Gastrocnemius medialis (tissue), 4 donors: ENCODE measurements at regions not wholly inside any gene's neighbourhood (a gene's known extent, or its start where the extent isn't known, plus 50 kb on each side); places are given as distances from the start of the nearest gene placed in this dataset.

Experiments
- ATAC-seq, 2 donors: fragments of 150-250 bp; one replicate each; pipeline ENCODE4 v1.9.1; 2016
- DNase-seq, 2 donors: peaks; one replicate each; pipeline ENCODE4 v3.0.0-alpha.2; 2019
- H3K27ac ChIP-seq, 4 donors: fragments of 200-600 bp; sonication (generic); 1 replicate in 1 of 4; 2 replicates in 3 of 4; pipeline ENCODE4 v1.5.1; 2016 to 2018; ENCODE audit warnings: mild to moderate bottlenecking in 2 of 4, moderate library complexity in 1 of 4
- H3K27me3 ChIP-seq, 3 donors: fragments of 200-600 bp; sonication (generic) in 2 of 3; 1 replicate in 1 of 3; 2 replicates in 2 of 3; pipeline versions ENCODE4 v1.5.1 to v1.6.0; 2016 to 2019; ENCODE audit warnings: mild to moderate bottlenecking in 1 of 3, moderate library complexity in 1 of 3
- H3K36me3 ChIP-seq, 2 donors: fragments of 200-600 bp; sonication (generic) in 1 of 2; one replicate each; pipeline ENCODE4 v1.5.1; 2017 to 2018
- H3K4me1 ChIP-seq, 2 donors: fragments of 200-600 bp; sonication (generic) in 1 of 2; one replicate each; pipeline ENCODE4 v1.5.1; 2016 to 2017; ENCODE audit warnings: mild to moderate bottlenecking in 2 of 2
- H3K4me3 ChIP-seq, 4 donors: fragments of 200-600 bp; sonication (generic) in 3 of 4; 1 replicate in 1 of 4; 2 replicates in 3 of 4; pipeline ENCODE4 v1.5.1; 2016 to 2019; ENCODE audit warnings: mild to moderate bottlenecking in 2 of 4
- H3K9me3 ChIP-seq, 3 donors: fragments of 200-600 bp; sonication (generic) in 2 of 3; 1 replicate in 1 of 3; 2 replicates in 2 of 3; pipeline ENCODE4 v1.5.1; 2016 to 2019
- POLR2A ChIP-seq, 2 donors: fragments of 450-650 bp; IDR thresholded peaks; one replicate each; pipeline ENCODE4 v1.6.1; 2017; ENCODE audit warnings: antibody characterized with exemption in 2 of 2, mild to moderate bottlenecking in 2 of 2, moderate library complexity in 2 of 2
- in situ Hi-C, 4 donors: fragments of 200-750 bp; cut with MboI; loops; one replicate each; pipeline versions ENCODE4 v1.15.0 to v1.8.0; 2017; ENCODE audit warnings: low sequenced_read_pairs in 4 of 4
- intact Hi-C: fragments of 100-400 bp; cut with DNase I; formaldehyde crosslinking; loops from one replicate; pipeline ENCODE4 v1.15.1; 2023; ENCODE audit warnings: low total_unique reads
- TF ChIP-seq, protein P1 (sequence below), 5 experiments: fragments of 450-650 bp in 3 of 5; fragments of 200-600 bp in 2 of 5; sonication (generic) in 2 of 5; IDR thresholded peaks in 4 of 5; conservative IDR thresholded peaks in 1 of 5; 1 replicate in 4 of 5; 2 replicates in 1 of 5; pipeline ENCODE4 v1.5.1; 2016 to 2019; ENCODE audit warnings: antibody characterized with exemption in 5 of 5, mild to moderate bottlenecking in 3 of 5, moderate library complexity in 3 of 5

DNA sequence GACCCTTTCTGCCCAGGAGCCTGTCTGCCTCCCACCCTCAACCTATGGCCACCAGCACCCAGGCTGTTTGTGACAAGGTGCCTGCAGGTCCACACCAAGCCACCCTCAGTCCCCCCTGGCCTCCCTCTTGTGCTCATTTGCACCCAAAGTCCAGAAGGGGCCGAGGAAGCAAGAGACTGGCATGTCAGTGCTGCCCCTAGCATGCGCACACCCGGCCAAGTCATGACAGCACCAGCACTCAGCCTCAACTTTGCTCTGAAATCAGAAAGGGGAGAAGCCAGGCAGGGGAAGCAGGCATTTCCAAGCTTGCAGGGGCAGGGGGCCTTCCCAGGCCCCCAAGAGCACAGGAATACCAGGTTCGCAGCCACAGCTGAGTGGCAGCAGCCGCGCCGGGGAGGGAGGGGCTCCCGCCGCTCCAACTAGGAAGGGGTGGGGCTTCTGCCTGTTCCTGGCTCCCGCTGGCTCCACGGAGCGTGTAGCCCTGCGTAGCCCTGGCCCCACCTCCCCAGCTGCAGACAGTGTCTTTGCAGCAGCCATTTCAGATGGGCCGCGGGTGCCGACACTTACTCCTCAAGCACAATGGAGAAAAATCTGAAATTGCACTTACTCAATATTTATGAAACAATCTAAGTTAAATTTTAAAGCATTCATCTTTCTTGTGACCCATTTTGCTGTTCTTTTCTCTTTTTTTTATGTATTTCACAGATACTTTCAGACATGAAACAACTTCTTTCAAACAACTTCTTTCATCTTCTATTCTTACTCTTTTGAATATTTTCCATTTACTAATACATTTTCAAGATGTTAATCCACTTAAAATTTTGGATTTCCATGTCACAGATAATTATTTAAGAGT, 54.9 kb upstream of the ABCB5 start:
- no peaks in the 10 kb centered on the region for H3K9me3 ChIP-seq
- intact Hi-C loops (no loop called here), in situ Hi-C loops (no loop called here)
- DNase-seq (no peak), ATAC-seq (no peak)
- no peak overlapping the region for H3K4me3 ChIP-seq
- no peaks in the 10 kb centered on the region for H3K27me3 ChIP-seq
- no peaks in the 10 kb centered on the region for H3K36me3 ChIP-seq
- TF ChIP-seq POLR2A (IDR thresholded peaks at IDR 0.05), result no peak
- TF ChIP-seq, protein P1, sequence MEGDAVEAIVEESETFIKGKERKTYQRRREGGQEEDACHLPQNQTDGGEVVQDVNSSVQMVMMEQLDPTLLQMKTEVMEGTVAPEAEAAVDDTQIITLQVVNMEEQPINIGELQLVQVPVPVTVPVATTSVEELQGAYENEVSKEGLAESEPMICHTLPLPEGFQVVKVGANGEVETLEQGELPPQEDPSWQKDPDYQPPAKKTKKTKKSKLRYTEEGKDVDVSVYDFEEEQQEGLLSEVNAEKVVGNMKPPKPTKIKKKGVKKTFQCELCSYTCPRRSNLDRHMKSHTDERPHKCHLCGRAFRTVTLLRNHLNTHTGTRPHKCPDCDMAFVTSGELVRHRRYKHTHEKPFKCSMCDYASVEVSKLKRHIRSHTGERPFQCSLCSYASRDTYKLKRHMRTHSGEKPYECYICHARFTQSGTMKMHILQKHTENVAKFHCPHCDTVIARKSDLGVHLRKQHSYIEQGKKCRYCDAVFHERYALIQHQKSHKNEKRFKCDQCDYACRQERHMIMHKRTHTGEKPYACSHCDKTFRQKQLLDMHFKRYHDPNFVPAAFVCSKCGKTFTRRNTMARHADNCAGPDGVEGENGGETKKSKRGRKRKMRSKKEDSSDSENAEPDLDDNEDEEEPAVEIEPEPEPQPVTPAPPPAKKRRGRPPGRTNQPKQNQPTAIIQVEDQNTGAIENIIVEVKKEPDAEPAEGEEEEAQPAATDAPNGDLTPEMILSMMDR (IDR thresholded peaks at IDR 0.05 in 4 of 5, conservative IDR thresholded peaks at IDR 0.05 in 1 of 5), result no peak
- H3K4me1 ChIP-seq, result no peaks in the 10 kb centered on the region
- H3K27ac ChIP-seq, result no peak overlapping the region

DNA sequence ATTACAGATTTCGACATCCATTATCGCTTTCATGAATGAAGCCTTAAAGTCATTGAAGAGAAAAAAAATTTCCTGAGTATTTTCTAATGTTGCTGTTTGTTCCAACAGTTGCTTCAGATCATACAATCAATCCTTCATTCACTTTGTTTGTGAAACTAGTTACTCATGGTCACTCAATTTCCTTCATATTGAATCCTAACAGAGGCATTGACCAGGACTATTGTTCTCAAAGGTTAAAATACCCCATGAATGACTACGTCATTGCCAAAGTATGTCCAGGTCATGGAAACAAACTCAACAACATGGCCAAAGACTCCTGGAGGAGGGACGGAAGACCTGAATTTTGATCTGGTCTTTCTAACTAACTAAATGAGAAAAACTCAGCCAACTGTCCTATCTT, 54.0 kb upstream of the ABCB5 start:
- no peaks in the 10 kb centered on the region for H3K4me1 ChIP-seq
- no peak overlapping the region for H3K27ac ChIP-seq
- H3K27me3 ChIP-seq, result no peaks in the 10 kb centered on the region
- H3K36me3 ChIP-seq, result no peaks in the 10 kb centered on the region
- ATAC-seq (no peak), DNase-seq (no peak)
- no peak for TF ChIP-seq POLR2A (IDR thresholded peaks at IDR 0.05)
- TF ChIP-seq, protein P1 (IDR thresholded peaks at IDR 0.05 in 4 of 5, conservative IDR thresholded peaks at IDR 0.05 in 1 of 5), result no peak
- no peaks in the 10 kb centered on the region for H3K9me3 ChIP-seq
- in situ Hi-C loops, result no loop called here
- intact Hi-C loops, result no loop called here
- H3K4me3 ChIP-seq, result no peak overlapping the region

DNA sequence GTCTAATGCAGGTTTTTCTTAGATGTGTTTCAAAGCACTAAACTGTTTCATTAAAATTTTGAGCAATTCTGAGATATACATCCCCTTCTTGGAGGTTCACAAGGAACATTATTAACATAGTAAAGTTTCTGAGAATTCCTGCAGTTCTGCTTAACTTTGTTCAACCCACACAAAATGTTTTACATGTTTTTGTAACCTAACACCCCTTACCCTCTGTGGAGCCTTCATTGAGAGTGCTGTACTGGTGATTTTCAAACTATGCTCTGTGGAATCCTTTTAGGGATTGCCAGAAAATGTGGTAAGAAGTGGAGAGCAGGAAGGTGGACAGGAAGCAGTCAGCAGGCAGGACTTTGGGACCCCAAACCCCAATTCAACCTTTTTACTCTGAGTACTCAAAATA, 53.6 kb upstream of the ABCB5 start:
- no peaks in the 10 kb centered on the region for H3K27me3 ChIP-seq
- H3K4me3 ChIP-seq, result no peak overlapping the region
- in situ Hi-C loops (no loop called here), intact Hi-C loops (no loop called here)
- ATAC-seq (no peak), DNase-seq (no peak)
- H3K9me3 ChIP-seq, result no peaks in the 10 kb centered on the region
- H3K36me3 ChIP-seq, result no peaks in the 10 kb centered on the region
- no peaks in the 10 kb centered on the region for H3K4me1 ChIP-seq
- no peak for TF ChIP-seq POLR2A (IDR thresholded peaks at IDR 0.05)
- TF ChIP-seq, protein P1 (IDR thresholded peaks at IDR 0.05 in 4 of 5, conservative IDR thresholded peaks at IDR 0.05 in 1 of 5), result no peak
- H3K27ac ChIP-seq, result no peak overlapping the region

DNA sequence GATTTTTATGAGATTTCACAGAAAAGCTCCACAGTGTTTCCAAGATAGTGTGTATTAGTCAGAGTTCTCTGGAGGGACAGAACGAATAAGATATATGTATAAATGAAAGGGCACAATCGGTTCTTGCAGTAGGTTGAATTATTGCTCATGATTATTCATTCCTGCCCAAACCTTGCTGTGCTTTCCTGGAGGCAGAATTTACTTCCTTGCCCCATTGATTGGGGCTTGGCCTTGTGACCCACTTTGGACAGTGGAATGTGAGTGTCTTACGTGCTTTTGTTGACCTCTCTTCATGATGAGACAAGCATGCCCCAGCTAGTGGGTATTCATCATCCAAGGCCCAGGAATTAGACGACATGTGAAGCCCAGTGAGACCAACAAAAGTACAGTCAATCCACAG, 53.0 kb upstream of the ABCB5 start:
- H3K4me1 ChIP-seq, result no peaks in the 10 kb centered on the region
- H3K27ac ChIP-seq, result no peak overlapping the region
- in situ Hi-C loops, result no loop called here
- no peaks in the 10 kb centered on the region for H3K27me3 ChIP-seq
- no peaks in the 10 kb centered on the region for H3K36me3 ChIP-seq
- no peaks in the 10 kb centered on the region for H3K9me3 ChIP-seq
- H3K4me3 ChIP-seq, result no peak overlapping the region
- intact Hi-C loops, result no loop called here
- DNase-seq (no peak), ATAC-seq (no peak)
- TF ChIP-seq POLR2A (IDR thresholded peaks at IDR 0.05), result no peak
- TF ChIP-seq, protein P1 (IDR thresholded peaks at IDR 0.05 in 4 of 5, conservative IDR thresholded peaks at IDR 0.05 in 1 of 5), result no peak
